HFF-Myc (cell line): ENCODE measurements at regions not wholly inside any gene's neighbourhood (a gene's known extent, or its start where the extent isn't known, plus 50 kb on each side); places are given as distances from the start of the nearest gene placed in this dataset.

Experiments used
- DNase-seq: peaks from one replicate; pipeline ENCODE4 v3.0.0-alpha.2; 2011; ENCODE audit warnings: low read depth; ENCODE audit errors: extremely low read depth
- H3K4me3 ChIP-seq: replicated peaks from 2 replicates; pipeline ENCODE4 v1.5.1; 2011; ENCODE audit warnings: low read depth, mild to moderate bottlenecking, control low read depth, low read length
- CTCF ChIP-seq: IDR thresholded peaks from 2 replicates; pipeline ENCODE4 v1.5.1; 2012; ENCODE audit warnings: mild to moderate bottlenecking, low read depth, low read length, control low read depth; ENCODE audit errors: missing control alignments

GRCh38 chr5:33306758-33307157, 134.0 kb upstream of the TARS1 start:
- H3K4me3 ChIP-seq: no peak overlapping the region
- TF ChIP-seq CTCF: no peak
- DNase-seq: no peak

GRCh38 chr5:33308586-33308985, 132.2 kb upstream of the TARS1 start:
- DNase-seq: no peak
- H3K4me3 ChIP-seq: no peak overlapping the region
- TF ChIP-seq CTCF: no peak

- H3K4me3 ChIP-seq: no peak overlapping the region
- no peak for DNase-seq
- no peak for TF ChIP-seq CTCF
These were observed 131.7 kb upstream of the TARS1 start for GRCh38 chr5:33309068-33309467.

GRCh38 chr5:33309536-33310345, 131.0 kb upstream of the TARS1 start:
- no peak for TF ChIP-seq CTCF
- no peak for DNase-seq
- H3K4me3 ChIP-seq: no peak overlapping the region

- no peak for DNase-seq
- H3K4me3 ChIP-seq: no peak overlapping the region
- TF ChIP-seq CTCF: no peak
These were observed 130.3 kb upstream of the TARS1 start for GRCh38 chr5:33310451-33310850.

GRCh38 chr5:33311893-33312292, 128.9 kb upstream of the TARS1 start:
- no peak for TF ChIP-seq CTCF
- no peak overlapping the region for H3K4me3 ChIP-seq
- DNase-seq: peak; percentile 69
